ENCODE measurements at regions not wholly inside any gene's neighbourhood (a gene's known extent, or its start where the extent isn't known, plus 50 kb on each side); places are given as distances from the start of the nearest gene placed in this dataset.

GRCh38 chr2:153604133-153604532, 125.6 kb upstream of the RPRM start:
- TF ChIP-seq, protein P1, sequence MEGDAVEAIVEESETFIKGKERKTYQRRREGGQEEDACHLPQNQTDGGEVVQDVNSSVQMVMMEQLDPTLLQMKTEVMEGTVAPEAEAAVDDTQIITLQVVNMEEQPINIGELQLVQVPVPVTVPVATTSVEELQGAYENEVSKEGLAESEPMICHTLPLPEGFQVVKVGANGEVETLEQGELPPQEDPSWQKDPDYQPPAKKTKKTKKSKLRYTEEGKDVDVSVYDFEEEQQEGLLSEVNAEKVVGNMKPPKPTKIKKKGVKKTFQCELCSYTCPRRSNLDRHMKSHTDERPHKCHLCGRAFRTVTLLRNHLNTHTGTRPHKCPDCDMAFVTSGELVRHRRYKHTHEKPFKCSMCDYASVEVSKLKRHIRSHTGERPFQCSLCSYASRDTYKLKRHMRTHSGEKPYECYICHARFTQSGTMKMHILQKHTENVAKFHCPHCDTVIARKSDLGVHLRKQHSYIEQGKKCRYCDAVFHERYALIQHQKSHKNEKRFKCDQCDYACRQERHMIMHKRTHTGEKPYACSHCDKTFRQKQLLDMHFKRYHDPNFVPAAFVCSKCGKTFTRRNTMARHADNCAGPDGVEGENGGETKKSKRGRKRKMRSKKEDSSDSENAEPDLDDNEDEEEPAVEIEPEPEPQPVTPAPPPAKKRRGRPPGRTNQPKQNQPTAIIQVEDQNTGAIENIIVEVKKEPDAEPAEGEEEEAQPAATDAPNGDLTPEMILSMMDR (IDR thresholded peaks at IDR 0.05): no peak
- TF ChIP-seq POLR2A (IDR thresholded peaks at IDR 0.05): no peak
